HG03060 (cell line): ENCODE measurements at regions not wholly inside any gene's neighbourhood (a gene's known extent, or its start where the extent isn't known, plus 50 kb on each side); places are given as distances from the start of the nearest gene placed in this dataset.
"Not testable (repeated sequence)": the region's sequence is repeated elsewhere in the genome, so short reads cannot be mapped to it uniquely, and the experiment has no call there.

ENCODE experiments used
- ATAC-seq: cut with Tn5 transposase; IDR thresholded peaks from one replicate; pipeline ENCODE4 v1.9.1; 2021; ENCODE audit warnings: low read depth, moderate number of reproducible peaks; ENCODE audit not compliant: unreplicated experiment

DNA sequence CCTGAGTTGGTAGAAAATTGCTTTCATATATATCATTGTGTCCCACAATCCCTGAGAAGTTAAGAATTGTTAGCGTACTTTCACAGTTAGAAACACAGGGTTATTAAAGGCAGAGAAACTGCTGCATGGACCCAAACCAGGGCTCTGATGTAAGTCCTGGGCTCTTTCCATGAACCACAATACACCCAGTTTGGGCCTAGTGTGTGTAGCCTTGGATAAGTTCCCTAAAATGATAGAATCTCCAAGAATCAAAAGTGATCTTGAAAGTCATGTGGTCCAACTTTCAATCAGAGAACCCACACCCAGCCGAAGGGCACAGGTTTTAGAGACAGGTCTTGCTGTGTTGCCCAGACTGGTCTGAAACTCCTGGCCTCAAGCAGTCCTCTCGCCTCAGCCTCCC is 257.8 kb upstream of the KLF3 start:
- ATAC-seq: no peak

- no peak for ATAC-seq
Measured at GRCh38 chr4:38409852-38410251, 254.1 kb upstream of the KLF3 start.

DNA sequence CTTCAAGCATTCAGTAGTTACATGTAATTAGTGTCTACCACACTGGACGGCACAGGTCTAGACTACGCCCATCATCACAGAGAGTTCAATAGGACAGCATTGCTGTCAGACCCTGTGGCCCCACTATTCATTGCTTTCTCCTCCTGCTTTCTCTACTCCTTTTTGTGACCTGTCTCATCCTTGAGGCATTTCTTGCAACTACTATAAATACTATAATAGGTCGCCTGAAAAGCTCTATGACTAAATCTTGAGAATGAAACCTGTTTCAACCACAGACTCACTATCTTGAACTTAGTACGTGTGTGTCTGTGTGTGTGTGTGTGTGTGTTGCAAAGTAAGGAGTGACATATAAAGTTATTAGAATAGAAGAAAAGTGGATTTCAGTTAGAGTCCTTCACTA is 252.9 kb upstream of the KLF3 start:
- ATAC-seq: no peak

DNA sequence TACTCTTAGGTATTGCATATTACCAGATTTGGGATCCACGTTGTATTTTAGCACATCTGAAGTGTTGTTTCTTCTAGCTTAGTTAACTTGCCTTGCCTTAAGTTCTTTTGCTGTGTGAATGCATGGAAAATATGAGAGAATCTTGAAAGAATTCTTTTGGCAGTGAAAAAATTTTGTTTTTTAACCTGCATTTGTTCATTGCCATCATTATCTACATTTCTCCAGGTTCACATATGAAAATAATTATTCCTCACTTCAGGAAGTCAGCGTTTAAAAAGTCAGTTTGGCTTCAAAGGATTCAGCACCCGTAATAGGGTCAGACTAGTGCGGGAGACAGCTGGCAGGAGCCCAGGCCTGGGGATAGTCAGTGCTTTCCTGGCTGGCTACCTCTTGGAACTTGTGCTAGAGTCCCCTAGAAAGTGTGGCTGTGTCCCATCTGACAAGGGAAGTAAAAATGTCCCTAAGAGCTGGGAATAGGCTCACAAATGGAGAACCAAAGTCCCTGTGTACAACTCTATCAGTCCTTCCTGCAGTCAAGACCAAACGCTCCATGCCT is 251.9 kb upstream of the KLF3 start:
- ATAC-seq: no peak

GRCh38 chr4:38413524-38414341 is 250.3 kb upstream of the KLF3 start:
- no peak for ATAC-seq

DNA sequence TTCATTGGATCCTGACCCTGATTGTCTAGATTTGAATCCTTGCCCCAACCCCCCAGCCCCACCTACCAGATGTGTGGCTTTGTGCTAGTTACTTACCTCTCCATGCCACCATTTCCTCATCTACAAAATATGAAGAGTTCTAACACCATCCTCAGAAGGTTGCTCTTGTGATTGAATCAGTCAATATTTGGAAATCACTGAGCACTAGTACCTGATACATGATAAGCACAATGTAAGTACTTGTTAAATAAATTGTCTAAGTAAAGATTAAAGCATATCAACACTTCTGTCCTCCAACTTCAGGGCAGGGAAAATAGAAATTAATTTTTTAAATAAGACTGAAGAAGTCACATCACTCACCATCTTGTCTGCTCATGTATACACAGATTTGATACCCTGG is 249.6 kb upstream of the KLF3 start:
- ATAC-seq: no peak

GRCh38 chr4:38415682-38416081 is 248.3 kb upstream of the KLF3 start:
- no peak for ATAC-seq

DNA sequence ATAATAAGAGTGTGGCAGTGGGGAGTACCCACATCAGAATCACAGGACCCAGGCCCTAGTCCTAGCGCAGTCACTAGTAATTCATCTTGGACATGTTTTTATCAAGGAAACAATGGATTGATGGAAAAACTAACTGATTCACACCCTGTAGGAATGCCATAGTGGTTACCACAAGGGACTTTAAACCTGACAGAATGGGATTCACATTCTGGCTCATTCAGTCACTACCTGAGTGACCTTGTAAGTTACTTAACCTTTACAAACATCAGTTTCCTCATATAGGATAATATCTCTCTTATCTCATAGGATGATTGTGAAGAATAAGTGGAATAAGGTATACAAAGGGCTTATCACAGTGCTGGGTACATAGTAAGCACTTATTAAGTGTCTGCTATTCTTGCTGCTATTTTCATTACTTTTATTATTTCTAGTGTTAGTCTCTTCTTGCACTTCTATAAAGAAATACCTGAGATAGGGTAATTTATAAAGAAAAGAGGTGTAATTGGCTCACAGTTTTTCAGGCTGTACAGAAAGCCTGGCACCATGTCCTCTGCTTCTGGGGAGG is 247.5 kb upstream of the KLF3 start:
- ATAC-seq: no peak

DNA sequence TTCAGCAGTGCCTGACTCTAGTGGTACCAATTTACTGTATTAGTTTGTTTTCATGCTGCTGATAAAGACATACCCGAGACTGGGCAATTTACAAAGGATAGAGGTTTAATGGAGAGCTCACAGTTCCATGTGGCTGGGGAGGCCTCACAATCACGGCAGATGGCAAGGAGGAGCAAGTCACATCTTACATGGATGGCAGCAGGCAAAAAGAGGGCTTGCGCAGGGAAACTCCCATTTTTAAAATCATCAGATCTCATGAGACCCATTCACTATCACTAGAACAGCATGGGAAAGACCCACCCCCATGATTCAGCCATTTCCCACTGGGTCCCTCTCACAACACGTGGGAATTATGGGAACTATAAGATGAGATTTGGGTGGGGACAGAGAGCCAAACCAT is 243.7 kb upstream of the KLF3 start:
- ATAC-seq: not testable (repeated sequence)

DNA sequence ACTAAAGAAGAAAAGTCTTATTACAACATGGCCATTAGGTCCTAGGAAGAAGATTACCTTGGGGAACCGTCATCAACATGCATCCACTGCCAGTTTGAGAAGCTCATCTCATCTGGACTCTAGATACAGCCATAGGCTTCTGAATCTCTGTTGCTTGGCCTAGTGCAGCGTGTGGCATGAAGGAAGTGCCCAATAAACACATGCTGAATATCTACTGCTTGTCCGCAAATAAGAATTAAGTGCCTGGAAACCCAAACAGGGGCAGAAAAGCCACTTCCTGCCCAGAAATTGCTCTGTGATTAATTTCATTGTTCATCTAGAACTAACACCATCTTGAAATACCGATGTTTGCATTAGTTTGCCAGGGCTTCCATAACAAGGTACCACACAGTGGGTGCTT is 241.1 kb upstream of the KLF3 start:
- no peak for ATAC-seq

- no peak for ATAC-seq
Measured at GRCh38 chr4:38424151-38424871, 239.7 kb upstream of the KLF3 start.

DNA sequence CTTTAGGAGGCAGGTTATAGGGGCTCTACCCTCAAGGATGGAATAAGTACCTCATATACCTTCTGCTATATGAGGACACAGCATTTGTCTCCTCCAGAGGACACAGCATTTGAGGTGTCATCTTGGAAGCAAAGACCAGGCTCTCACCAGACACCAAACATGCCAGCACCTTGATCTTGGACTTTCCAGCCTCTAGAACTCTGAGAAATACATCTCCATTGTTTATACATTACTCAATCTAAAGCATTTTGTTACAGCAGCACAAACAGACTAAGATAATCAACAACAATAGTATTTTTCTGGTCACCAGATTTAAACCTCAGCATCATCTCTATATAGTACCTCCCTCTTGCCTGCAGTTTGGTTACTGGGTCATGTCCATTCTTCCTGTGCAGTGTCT is 237.5 kb upstream of the KLF3 start:
- no peak for ATAC-seq

DNA sequence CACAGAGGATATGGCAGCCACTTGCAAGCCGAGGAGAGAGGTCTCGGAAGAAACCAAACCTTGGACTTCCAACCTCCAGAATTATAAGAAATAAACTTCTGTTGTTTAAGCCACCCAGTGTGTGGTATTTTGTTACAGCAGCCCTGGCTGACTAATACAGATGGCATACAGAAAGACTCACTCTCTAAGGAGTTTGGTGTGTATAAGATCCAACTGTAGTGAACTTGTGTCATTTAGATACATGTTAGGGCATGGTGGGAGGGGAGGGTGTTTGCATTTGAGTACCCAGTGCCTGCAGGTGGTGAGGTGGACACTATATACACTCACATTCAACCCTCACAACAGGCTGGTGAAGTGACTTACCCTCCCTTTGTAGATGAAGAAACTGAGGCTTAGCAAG is 233.2 kb upstream of the KLF3 start:
- ATAC-seq: no peak

DNA sequence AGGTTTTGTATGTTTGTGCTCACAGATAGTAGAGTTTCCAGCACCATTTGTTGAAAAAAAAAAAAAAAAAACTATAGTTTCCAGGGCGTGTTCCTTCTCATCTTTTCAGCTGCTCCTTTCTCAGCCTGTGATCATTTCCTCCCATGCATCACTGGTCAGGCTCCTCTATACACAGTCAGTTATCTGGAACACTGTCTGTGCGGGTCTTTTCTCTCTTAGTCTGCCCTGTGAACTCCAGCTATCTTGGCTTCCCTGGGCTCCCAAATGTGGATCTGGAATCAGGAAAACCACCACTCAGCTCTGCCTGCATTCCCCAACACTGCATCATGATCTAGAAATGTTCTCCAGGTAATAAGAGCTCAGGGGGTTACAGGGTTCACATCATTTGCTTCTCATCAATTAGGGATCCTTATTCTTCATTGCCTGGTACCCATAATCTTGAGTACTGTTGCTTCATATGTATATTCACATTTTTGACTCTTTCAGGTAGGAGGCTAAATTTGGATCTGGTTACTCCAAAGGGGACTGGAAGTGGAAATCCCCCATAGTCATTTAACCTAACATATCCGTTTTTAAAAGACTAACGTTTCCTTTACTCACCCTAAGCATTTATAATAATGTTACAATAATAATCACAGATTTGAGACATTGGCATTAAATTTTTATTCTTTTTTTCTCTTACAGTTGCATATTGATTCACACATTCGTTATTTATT is 221.8 kb upstream of the KLF3 start:
- no peak for ATAC-seq

- no peak for ATAC-seq
Measured at GRCh38 chr4:38449506-38450174, 214.4 kb upstream of the KLF3 start.

- ATAC-seq: no peak
Measured at GRCh38 chr4:38452009-38452408, 212.0 kb upstream of the KLF3 start.

GRCh38 chr4:38452542-38452941 is 211.5 kb upstream of the KLF3 start:
- no peak for ATAC-seq

DNA sequence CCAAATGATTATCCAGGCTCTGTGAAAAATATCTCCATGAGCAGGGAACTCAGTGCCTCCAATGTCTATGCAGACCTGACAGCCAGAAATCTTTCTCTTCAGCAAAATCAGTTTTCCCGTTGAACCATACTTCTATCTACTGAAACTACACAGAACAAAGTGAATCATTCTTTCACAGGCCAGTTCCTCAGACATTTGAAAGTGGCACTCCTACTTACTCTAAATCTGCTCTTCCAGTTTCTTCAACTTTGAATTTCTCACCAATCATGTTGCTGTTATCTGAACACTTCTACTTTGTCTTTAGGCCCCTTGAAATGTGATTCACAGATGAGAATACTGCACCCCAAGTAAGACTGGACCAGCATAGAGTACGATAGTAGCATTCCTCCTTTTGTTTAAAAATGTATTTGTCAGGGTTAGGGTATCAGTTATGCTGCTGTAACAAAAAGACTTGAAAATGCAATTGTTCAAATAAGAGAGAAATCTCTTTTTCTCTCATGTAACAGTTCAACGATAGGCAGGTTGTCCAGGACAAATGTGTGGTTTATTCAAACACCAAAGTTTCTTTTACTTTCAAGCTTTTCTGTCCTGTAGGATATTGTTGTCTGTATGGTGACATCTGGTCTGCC is 210.6 kb upstream of the KLF3 start:
- ATAC-seq: no peak

- no peak for ATAC-seq
Measured at GRCh38 chr4:38454284-38454683, 209.7 kb upstream of the KLF3 start.
